ENCODE measurements at regions not wholly inside any gene's neighbourhood (a gene's known extent, or its start where the extent isn't known, plus 50 kb on each side); places are given as distances from the start of the nearest gene placed in this dataset.

- TF ChIP-seq CTCF (IDR thresholded peaks at IDR 0.05; ENCODE audit: low read length, missing control alignments): no peak
- no peak for DNase-seq (ENCODE audit: low read depth)
- no peak overlapping the region for H3K4me3 ChIP-seq (replicated peaks; ENCODE audit: low read depth, low read length)
These were observed 479.3 kb downstream of the ARHGEF28 start for GRCh38 chr5:74105126-74105780.

- H3K4me3 ChIP-seq (replicated peaks; ENCODE audit: low read depth, low read length): no peak overlapping the region
- no peak for DNase-seq (ENCODE audit: low read depth)
- TF ChIP-seq CTCF (IDR thresholded peaks at IDR 0.05; ENCODE audit: low read length, missing control alignments): no peak
These were observed 477.4 kb downstream of the ARHGEF28 start for GRCh38 chr5:74103131-74104023.

- no peak overlapping the region for H3K4me3 ChIP-seq (replicated peaks; ENCODE audit: low read depth, low read length)
- no peak for TF ChIP-seq CTCF (IDR thresholded peaks at IDR 0.05; ENCODE audit: low read length, missing control alignments)
- DNase-seq (ENCODE audit: low read depth): no peak
These were observed 474.3 kb downstream of the ARHGEF28 start for GRCh38 chr5:74100268-74100665.

- no peak for DNase-seq (ENCODE audit: low read depth)
- H3K4me3 ChIP-seq (replicated peaks; ENCODE audit: low read depth, low read length): no peak overlapping the region
- TF ChIP-seq CTCF (IDR thresholded peaks at IDR 0.05; ENCODE audit: low read length, missing control alignments): no peak
These were observed 473.7 kb downstream of the ARHGEF28 start for GRCh38 chr5:74099538-74100267.

DNA sequence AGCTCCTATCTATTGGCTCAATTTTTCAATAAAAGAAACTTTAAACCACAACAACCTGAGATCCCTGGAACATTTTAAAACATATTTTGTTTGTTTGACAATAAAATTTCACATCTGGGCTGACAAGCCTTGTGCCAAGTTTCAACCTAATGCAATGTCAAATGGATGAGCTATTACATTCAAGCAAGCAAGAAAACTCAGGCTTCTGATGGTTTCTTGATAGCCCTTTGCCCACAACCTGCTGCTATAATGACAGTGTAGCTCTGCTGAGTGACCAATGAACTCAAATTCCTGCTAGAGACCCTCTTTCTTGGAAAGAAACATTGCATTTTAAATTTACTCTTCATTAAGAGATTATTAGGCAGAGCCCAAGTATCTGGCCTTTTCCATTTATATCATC lies 472.9 kb downstream of the ARHGEF28 start:
- no peak overlapping the region for H3K4me3 ChIP-seq (replicated peaks; ENCODE audit: low read depth, low read length)
- DNase-seq (ENCODE audit: low read depth): no peak
- no peak for TF ChIP-seq CTCF (IDR thresholded peaks at IDR 0.05; ENCODE audit: low read length, missing control alignments)

DNA sequence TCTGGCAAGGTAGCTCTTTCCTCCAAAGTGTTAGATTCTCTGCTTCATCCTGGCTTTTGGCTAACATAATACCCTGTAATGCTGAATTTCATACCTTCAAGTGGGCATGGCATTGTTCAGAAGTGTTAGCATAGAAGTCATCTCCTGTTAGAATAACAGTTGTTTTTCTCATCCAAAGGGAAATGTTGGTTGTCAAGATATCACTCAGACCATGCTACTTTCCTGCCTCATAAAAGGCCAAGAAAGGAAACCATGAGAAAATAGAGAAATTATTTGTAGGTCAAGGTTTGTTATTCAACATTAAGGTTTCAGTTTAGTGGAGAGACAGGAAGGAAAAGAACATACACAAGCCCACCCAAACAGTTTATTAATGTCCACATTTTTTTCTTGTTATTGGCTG lies 472.5 kb downstream of the ARHGEF28 start:
- TF ChIP-seq CTCF (IDR thresholded peaks at IDR 0.05; ENCODE audit: low read length, missing control alignments): no peak
- no peak for DNase-seq (ENCODE audit: low read depth)

More for the DNA sequence above, 472.5 kb downstream of the ARHGEF28 start:
- no peak overlapping the region for H3K4me3 ChIP-seq (replicated peaks; ENCODE audit: low read depth, low read length)
